KMS-11 (cell line): ENCODE measurements at regions not wholly inside any gene's neighbourhood (a gene's known extent, or its start where the extent isn't known, plus 50 kb on each side); places are given as distances from the start of the nearest gene placed in this dataset.

Source experiments
- H2AFZ ChIP-seq: fragments of 200-600 bp; sonication (generic); 2 replicates; pipeline ENCODE4 v1.6.1; 2016; ENCODE audit warnings: antibody characterized with exemption, mixed run types, low read depth
- H3K27ac ChIP-seq: fragments of 200-600 bp; sonication (generic); 2 replicates; pipeline ENCODE4 v1.6.1; 2016; ENCODE audit warnings: mild to moderate bottlenecking, mixed run types
- H3K27me3 ChIP-seq: fragments of 200-600 bp; sonication (generic); 2 replicates; pipeline ENCODE4 v1.6.1; 2017; ENCODE audit warnings: mild to moderate bottlenecking, low read depth, mixed run types, moderate library complexity; ENCODE audit not compliant: insufficient read depth
- H3K36me3 ChIP-seq: fragments of 200-600 bp; sonication (generic); 2 replicates; pipeline ENCODE4 v1.6.1; 2017; ENCODE audit warnings: mild to moderate bottlenecking, mixed run types; ENCODE audit not compliant: insufficient read depth
- H3K4me1 ChIP-seq: fragments of 200-600 bp; sonication (generic); 2 replicates; pipeline ENCODE4 v1.6.1; 2016; ENCODE audit warnings: mild to moderate bottlenecking, low read depth, mixed run types; ENCODE audit not compliant: poor library complexity, severe bottlenecking
- H3K4me2 ChIP-seq: fragments of 200-600 bp; sonication (generic); 2 replicates; pipeline ENCODE4 v1.7.0; 2016; ENCODE audit warnings: mild to moderate bottlenecking, mixed run types
- H3K4me3 ChIP-seq: fragments of 200-600 bp; sonication (generic); IDR thresholded peaks from 2 replicates; pipeline ENCODE4 v1.6.1; 2017; ENCODE audit warnings: low read depth, low read length, mixed read lengths; ENCODE audit not compliant: insufficient read depth
- H3K79me2 ChIP-seq: fragments of 200-600 bp; sonication (generic); 2 replicates; pipeline ENCODE4 v1.6.1; 2016; ENCODE audit warnings: low read depth, mixed run types; ENCODE audit not compliant: insufficient read depth
- H3K9ac ChIP-seq: fragments of 200-600 bp; sonication (generic); 2 replicates; pipeline ENCODE4 v1.6.1; 2016; ENCODE audit warnings: mild to moderate bottlenecking, mixed run types
- H4K20me1 ChIP-seq: fragments of 200-600 bp; sonication (generic); 2 replicates; pipeline ENCODE4 v1.6.1; 2016; ENCODE audit warnings: mild to moderate bottlenecking, mixed run types; ENCODE audit not compliant: insufficient read depth
- CTCF ChIP-seq: fragments of 200-600 bp; sonication (generic); conservative IDR thresholded peaks from 2 replicates; pipeline ENCODE4 v1.6.1; 2017; ENCODE audit warnings: low read depth, mild to moderate bottlenecking, antibody characterized with exemption, low read length, moderate library complexity, mixed read lengths

- Histone ChIP-seq H3K27ac (no peak overlapping the region), H3K79me2 (no peaks in the 10 kb centered on the region), H3K9ac (no peak overlapping the region), H3K4me3 (no peak overlapping the region), H3K27me3 (no peaks in the 10 kb centered on the region), H3K4me1 (no peaks in the 10 kb centered on the region), H2AFZ (no peak overlapping the region), H3K4me2 (no peak overlapping the region), H4K20me1 (no peaks in the 10 kb centered on the region), H3K36me3 (no peaks in the 10 kb centered on the region)
- TF ChIP-seq CTCF, result no peak
Measured at GRCh38 chr6:40900791-40901190, 138.2 kb downstream of the UNC5CL start.

- Histone ChIP-seq H3K79me2 (no peaks in the 10 kb centered on the region), H4K20me1 (no peaks in the 10 kb centered on the region), H3K27me3 (no peaks in the 10 kb centered on the region), H3K9ac (no peak overlapping the region), H3K27ac (no peak overlapping the region), H3K4me2 (no peak overlapping the region), H3K4me3 (no peak overlapping the region), H2AFZ (no peak overlapping the region), H3K4me1 (no peaks in the 10 kb centered on the region), H3K36me3 (no peaks in the 10 kb centered on the region)
- TF ChIP-seq CTCF, result no peak
Measured at GRCh38 chr6:40899684-40900155, 139.3 kb downstream of the UNC5CL start.

DNA sequence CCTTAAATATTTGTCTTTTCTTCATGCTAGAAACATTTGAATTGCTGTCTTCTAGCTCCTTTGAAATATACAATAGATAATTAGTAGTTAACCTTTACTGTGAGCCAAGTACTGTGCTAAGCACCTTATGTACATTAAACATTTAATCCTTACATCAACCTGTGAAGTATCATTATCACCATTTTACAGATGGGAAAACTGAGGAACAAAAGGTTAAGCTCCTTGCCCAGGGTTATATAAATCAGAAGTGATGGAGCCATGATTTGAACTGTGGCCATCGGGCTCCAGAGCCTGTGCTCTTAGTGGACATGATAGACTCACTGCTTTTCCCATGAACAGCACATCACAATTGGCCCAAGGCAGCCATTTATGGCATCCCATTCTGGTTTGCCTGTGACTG lies 140.9 kb downstream of the UNC5CL start:
- no peak overlapping the region for H2AFZ ChIP-seq
- no peaks in the 10 kb centered on the region for H3K27me3 ChIP-seq
- H3K4me3 ChIP-seq, result no peak overlapping the region
- H4K20me1 ChIP-seq, result no peaks in the 10 kb centered on the region
- H3K4me2 ChIP-seq, result no peak overlapping the region
- H3K79me2 ChIP-seq, result no peaks in the 10 kb centered on the region
- H3K36me3 ChIP-seq, result no peaks in the 10 kb centered on the region
- no peaks in the 10 kb centered on the region for H3K4me1 ChIP-seq
- H3K27ac ChIP-seq, result no peak overlapping the region
- TF ChIP-seq CTCF, result no peak
- H3K9ac ChIP-seq, result no peak overlapping the region

DNA sequence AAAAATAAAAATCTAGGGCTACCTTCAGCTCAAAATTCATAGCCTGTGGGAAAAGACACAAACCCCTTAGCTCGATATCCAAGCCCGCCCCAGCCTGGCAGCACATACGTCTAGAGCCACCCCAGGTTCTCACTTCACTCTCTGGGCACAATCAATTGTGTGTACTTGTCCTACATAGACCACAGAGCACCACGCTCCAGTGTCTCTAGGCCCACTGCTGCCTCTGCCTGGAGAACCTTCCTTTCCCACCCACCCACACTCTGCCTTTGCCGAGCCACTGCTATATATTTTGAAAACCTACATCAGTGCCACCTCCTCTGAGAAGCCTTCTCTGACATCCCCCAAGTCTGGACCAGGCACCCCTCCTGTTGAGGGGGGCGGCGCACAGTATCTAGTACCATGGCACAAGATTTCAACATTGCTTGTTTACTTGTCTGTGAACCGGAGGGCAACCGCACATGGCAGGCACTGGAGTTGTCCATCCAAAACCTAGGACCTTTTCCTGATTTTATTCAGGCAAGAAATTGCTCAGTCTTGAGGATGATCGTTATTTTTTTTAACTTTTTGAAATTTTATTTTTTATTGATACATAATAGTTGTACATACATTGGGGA lies 141.5 kb downstream of the UNC5CL start:
- Histone ChIP-seq H3K4me2 (no peak overlapping the region), H3K27me3 (no peaks in the 10 kb centered on the region), H2AFZ (no peak overlapping the region), H3K36me3 (no peaks in the 10 kb centered on the region), H3K79me2 (no peaks in the 10 kb centered on the region), H3K4me1 (no peaks in the 10 kb centered on the region), H3K27ac (no peak overlapping the region), H3K9ac (no peak overlapping the region), H3K4me3 (no peak overlapping the region), H4K20me1 (no peaks in the 10 kb centered on the region)
- TF ChIP-seq CTCF, result no peak
